ENCODE measurements at regions not wholly inside any gene's neighbourhood (a gene's known extent, or its start where the extent isn't known, plus 50 kb on each side); places are given as distances from the start of the nearest gene placed in this dataset.
"Not testable (repeated sequence)": the region's sequence is repeated elsewhere in the genome, so short reads cannot be mapped to it uniquely, and the experiment has no call there.

DNA sequence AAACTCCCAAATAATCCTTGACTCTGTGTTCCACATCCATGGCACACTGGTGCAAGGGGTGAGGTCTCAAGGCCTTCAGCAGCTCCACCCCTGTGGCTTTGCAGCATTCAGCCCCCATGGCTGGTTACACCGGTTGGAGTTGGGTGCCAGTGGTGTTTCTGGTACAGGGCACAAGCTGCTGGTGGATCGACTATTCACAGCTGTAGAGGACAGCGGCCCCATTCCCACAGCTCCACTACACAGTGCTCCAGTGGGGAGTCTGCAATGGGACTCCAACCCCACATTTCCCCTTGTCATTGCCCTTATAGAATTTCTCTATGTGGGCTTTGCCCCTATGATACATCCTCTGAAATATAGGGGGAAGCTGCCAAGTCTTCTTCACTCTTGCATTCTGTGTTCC, 64.3 kb upstream of the SGO1 start:
- Histone ChIP-seq H3K27ac (no peak overlapping the region), H3K27me3 (replicated peaks in 1 of 7) (no peaks in the 10 kb centered on the region), H3K4me1 (no peaks in the 10 kb centered on the region), H3K36me3 (no peaks in the 10 kb centered on the region), H3K4me3 (no peak overlapping the region), H3K9me3 (peaks cover 0 to 13% (median 0%) of the 10 kb centered on the region in 8 donors)
- intact Hi-C loops (cut with DNase I; ENCODE audit: low total_unique reads): no loop called here
- TF ChIP-seq POLR2A (IDR thresholded peaks at IDR 0.05): no peak
- 92 to 98% (median 96%) methylated on average over 3 of the region's 3 CpGs for WGBS, 5 donors
- DNase-seq: no peak

DNA sequence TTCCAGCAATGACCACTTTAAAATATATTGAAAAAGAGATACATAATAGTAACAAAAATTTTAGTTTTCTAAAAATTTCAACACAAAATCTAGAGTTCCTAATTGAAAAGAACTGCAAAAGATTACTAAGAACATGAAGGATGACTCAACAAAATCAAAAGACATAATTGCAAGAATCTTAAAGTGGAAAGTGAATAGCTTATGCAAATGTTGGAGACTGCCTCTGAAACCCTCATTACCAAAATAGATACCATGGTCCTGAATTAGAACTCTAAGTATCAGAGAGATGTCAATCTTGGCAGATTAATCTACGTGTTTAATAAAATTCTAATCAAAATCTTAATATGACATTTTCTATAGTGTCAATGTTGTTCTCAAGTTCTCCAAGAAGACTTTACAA, 60.7 kb upstream of the SGO1 start:
- Histone ChIP-seq H3K36me3 (no peaks in the 10 kb centered on the region), H3K27me3 (replicated peaks in 1 of 7) (no peaks in the 10 kb centered on the region), H3K9me3 (peaks cover 0 to 13% (median 0%) of the 10 kb centered on the region in 8 donors), H3K27ac (no peak overlapping the region), H3K4me3 (no peak overlapping the region), H3K4me1 (no peaks in the 10 kb centered on the region)
- intact Hi-C loops (cut with DNase I; ENCODE audit: low total_unique reads): no loop called here
- DNase-seq: no peak
- 60 to 70% (median 67%) methylated on average over 1 of the region's 1 CpG for WGBS, 5 donors
- TF ChIP-seq POLR2AphosphoS5 (IDR thresholded peaks at IDR 0.05) (no peak), POLR2A (IDR thresholded peaks at IDR 0.05) (no peak)
- TF ChIP-seq, protein P1, sequence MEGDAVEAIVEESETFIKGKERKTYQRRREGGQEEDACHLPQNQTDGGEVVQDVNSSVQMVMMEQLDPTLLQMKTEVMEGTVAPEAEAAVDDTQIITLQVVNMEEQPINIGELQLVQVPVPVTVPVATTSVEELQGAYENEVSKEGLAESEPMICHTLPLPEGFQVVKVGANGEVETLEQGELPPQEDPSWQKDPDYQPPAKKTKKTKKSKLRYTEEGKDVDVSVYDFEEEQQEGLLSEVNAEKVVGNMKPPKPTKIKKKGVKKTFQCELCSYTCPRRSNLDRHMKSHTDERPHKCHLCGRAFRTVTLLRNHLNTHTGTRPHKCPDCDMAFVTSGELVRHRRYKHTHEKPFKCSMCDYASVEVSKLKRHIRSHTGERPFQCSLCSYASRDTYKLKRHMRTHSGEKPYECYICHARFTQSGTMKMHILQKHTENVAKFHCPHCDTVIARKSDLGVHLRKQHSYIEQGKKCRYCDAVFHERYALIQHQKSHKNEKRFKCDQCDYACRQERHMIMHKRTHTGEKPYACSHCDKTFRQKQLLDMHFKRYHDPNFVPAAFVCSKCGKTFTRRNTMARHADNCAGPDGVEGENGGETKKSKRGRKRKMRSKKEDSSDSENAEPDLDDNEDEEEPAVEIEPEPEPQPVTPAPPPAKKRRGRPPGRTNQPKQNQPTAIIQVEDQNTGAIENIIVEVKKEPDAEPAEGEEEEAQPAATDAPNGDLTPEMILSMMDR (IDR thresholded peaks at IDR 0.05 in 8 of 11, conservative IDR thresholded peaks at IDR 0.05 in 3 of 11): no peak

DNA sequence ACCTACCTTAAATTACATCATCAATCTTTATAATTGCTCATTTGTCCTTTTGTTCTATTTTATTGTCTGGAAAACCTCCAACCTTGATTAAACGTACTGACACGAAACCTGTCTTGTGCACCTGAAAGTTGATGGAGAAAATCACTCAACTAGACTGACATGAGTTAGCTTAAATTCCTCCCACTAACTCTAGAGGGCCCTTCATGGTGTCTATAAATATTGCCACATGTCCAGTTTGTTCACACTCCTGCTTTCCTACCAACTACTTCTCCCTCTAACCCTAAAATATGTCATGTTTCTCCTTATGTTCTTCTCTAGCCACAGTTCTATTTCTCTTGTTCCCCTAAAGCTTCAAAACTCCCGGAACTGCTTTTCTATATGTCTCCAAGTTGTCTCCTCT, 59.8 kb upstream of the SGO1 start:
- TF ChIP-seq, protein P1 (IDR thresholded peaks at IDR 0.05 in 8 of 11, conservative IDR thresholded peaks at IDR 0.05 in 3 of 11): no peak
- TF ChIP-seq POLR2A (IDR thresholded peaks at IDR 0.05) (no peak), POLR2AphosphoS5 (IDR thresholded peaks at IDR 0.05) (no peak)
- WGBS, 5 donors: 82 to 93% (median 90%) methylated on average over 3 of the region's 3 CpGs
- intact Hi-C loops (cut with DNase I; ENCODE audit: low total_unique reads): no loop called here
- H3K27me3 ChIP-seq (replicated peaks in 1 of 7): no peaks in the 10 kb centered on the region
- H3K36me3 ChIP-seq: no peaks in the 10 kb centered on the region
- H3K27ac ChIP-seq: no peak overlapping the region
- DNase-seq: no peak
- H3K9me3 ChIP-seq: peaks cover 0 to 13% (median 0%) of the 10 kb centered on the region in 8 donors
- H3K4me1 ChIP-seq: no peaks in the 10 kb centered on the region
- no peak overlapping the region for H3K4me3 ChIP-seq

DNA sequence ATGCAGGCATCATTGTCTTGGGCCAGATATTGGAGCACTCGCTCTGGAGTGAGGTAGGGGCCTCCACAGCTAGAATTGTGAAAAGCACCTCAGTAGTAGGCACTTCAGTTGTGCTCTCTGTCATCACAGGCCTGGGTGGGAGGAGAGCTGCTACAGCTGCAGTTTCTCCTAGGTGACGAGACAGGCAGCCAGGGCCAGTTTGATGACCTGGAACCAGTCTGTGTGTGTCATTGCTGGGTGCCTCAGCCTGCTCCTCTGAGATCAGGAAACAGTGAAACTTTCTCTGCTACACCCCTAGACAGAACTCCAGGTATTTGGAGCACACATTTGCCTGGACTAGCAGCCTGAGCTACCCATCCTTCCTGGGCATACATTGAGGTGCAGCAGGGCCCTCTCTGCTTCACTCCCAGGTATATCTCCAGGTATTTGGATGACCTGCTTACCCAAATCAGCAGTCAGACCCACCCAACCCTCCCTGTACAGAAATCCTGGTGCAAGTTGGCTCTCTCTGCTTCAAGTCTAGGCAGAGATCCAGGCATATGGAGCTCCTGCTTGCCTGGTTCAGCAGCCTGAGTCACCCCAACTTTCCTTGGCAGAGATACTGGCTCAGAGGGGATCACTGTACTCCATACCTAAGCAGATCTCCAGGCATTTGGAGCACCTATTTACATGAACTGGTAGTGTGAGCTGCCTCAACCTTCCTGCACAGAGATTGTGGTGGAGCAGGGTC, 54.3 kb upstream of the SGO1 start:
- intact Hi-C loops (cut with DNase I; ENCODE audit: low total_unique reads): no loop called here
- no peaks in the 10 kb centered on the region for H3K27me3 ChIP-seq (replicated peaks in 1 of 7)
- H3K9me3 ChIP-seq: no peaks in the 10 kb centered on the region
- DNase-seq: no peak
- TF ChIP-seq POLR2AphosphoS5 (IDR thresholded peaks at IDR 0.05): no peak
- TF ChIP-seq, protein P1 (IDR thresholded peaks at IDR 0.05 in 8 of 11, conservative IDR thresholded peaks at IDR 0.05 in 3 of 11): no peak
- no peak for TF ChIP-seq POLR2A (IDR thresholded peaks at IDR 0.05)
- WGBS, 5 donors: 77 to 100% (median 80%) methylated on average over 1 to 2 of the region's 2 CpGs
- no peaks in the 10 kb centered on the region for H3K36me3 ChIP-seq
- no peaks in the 10 kb centered on the region for H3K4me1 ChIP-seq
- H3K27ac ChIP-seq: no peak overlapping the region
- no peak overlapping the region for H3K4me3 ChIP-seq

DNA sequence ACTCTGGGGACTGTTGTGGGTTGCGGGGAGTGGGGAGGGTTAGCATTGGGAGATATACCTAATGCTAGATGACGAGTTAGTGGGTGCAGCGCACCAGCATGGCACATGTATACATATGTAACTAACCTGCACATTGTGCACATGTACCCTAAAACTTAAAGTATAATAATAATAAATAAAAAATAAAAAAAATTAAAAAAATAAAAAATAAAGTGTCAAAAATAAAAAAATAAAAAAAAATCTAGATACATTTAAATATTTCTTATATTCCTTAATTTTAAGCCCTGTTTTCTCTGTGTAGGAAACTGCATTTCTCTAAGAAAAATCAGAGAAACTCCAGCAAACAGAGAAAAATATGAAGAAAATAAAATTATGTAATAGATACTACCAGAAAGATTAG, 52.2 kb upstream of the SGO1 start:
- H3K9me3 ChIP-seq; H3K4me3 ChIP-seq; H3K27me3 ChIP-seq (replicated peaks in 1 of 7); H3K27ac ChIP-seq; DNase-seq; H3K4me1 ChIP-seq; H3K36me3 ChIP-seq; intact Hi-C loops (cut with DNase I; ENCODE audit: low total_unique reads): not testable (repeated sequence)
- 82 to 100% (median 92%) methylated on average over 2 to 3 of the region's 3 CpGs for WGBS, 5 donors

Measured in spleen (tissue), 11 donors.